KBM-7 (cell line): ENCODE measurements at regions not wholly inside any gene's neighbourhood (a gene's known extent, or its start where the extent isn't known, plus 50 kb on each side); places are given as distances from the start of the nearest gene placed in this dataset.
"Not testable (repeated sequence)": the region's sequence is repeated elsewhere in the genome, so short reads cannot be mapped to it uniquely, and the experiment has no call there.

ENCODE experiments used
- DNase-seq: peaks from one replicate; pipeline ENCODE4 v3.0.0-alpha.2; 2015
- in situ Hi-C: fragments of 300-500 bp; cut with MboI; formaldehyde crosslinking; loops from 2 replicates; pipeline ENCODE4 v1.14.3; 2020; ENCODE audit warnings: low sequenced_read_pairs, low pct_unique_long_range_greater_than_20kb, mixed read lengths

DNA sequence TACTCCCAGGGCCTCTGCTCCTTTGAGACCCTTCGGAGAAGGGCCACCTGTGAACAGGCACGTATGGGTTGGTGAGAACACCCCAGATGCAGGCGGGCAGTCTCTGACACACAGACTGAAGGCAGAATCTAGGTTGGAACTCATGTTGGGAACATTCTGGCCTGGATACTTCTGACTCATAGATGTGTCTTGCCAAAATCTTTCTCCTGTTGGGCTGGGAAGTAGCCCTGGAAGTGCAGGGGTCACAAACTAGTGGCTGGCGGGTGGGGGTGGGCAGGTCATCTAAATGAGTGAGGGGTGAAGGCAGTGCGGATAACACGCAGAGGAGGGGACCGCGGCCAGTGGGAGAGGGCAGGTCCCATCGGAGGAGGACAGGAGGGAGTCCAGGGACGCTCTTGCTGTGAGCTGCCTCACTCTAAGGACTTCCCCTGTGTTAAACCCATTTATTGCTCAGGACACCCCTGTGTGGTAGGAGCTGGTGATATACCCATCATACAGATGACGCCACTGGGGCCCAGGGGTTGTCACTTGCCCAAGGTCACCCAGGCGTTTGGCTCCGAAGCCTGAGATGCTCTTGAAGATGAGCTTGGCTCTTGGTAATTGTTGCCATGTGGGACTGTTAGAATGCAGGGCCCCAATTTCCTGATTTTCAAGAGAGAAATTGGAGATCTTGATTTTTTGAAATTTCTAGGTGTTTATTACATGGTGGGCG, 181.0 kb downstream of the PTPRU start:
- DNase-seq: no peak
- in situ Hi-C loops: no loop called here

DNA sequence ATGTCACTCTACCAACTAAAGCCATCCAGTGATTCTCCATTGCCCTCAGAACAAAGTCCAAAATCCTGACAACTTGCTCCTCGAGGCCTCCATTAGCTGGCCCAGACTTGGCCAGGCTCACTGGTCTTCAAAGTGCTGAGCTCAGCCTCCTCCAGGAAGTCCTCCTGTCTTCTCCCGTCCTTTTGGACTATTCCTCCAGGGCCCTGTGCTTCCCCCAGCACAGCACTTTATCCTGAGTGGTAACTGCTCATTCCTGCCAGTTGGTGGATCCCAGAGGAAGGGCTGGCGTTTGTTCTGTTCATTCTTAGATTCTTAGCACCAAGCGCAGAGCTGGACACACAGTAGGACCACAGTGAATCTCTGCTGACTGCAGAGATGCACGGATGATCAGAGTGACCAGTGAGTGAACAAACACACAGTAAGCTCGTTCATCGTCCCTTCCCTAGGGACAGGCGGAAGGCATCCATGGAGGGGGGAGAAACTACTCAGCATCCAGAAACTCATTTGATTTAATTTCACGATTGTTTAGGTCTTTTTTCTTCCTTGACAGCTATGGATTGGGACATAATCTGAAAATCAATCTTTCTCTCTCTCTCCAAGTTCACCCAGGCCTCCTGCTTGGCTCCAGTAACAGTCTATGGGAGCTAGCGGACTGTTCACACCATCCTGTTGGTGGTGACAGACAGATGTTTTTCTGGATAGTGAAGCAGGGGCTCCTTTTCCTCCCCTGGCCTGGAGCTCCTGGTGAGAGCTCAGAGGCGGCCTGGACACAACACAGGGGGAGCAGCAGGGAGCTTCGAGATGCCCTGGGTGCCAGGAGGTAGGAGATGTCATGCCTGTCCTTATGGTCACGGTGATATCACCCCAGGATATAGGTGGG, 180.2 kb downstream of the PTPRU start:
- no peak for DNase-seq
- in situ Hi-C loops: no loop called here

DNA sequence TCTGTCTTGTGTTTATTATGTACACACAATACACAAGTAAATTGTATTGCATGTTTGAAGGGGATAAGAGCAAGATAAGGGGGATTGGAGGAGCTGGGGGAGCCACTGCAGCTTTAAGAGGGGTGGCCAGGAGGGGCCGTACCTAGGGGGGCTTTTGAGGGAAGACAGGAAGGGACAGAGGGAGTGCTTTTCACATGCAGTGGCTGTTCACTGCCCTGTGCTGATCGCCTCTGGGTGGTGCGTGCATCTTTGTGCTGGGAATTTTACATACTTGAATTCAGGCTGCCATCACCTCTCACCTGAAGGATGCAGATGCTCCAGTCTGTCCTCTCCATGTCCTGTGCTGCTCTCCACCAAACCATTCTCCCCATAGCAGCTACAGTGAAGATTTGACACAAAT, 179.5 kb downstream of the PTPRU start:
- in situ Hi-C loops: no loop called here
- DNase-seq: no peak

DNA sequence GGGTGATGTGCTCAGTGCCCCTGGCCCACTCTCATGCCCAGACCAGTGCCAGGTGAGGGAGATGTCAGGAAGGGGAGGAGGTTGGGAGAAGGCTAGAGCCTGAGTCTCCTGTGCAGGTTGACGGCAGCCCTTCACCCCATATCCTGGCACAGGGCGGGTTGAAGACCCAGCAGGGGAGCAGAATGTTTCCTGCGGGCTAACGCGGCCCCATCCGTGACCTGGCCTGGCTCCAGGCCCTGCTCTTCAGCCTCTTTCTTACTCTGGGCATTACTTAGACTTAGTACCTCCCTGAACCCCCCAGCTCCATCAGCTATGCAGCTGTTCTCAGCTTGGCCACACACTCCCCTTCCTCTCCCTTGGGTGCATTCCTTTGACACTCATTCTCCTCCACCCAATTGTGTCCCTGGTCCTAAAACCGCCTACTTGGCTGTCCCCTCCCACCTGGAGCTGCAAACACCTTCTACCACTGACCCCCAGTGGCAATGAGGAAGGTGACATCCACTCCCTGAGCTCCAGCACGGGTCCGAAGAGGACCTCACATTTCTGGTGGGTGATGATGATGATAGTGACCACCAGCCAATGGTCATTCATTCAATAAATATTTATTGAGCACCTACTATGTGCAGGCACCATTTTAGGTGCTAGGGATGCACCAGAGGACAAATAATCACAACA, 179.0 kb downstream of the PTPRU start:
- peak; percentile 2 for DNase-seq
- in situ Hi-C loops: no loop called here

DNA sequence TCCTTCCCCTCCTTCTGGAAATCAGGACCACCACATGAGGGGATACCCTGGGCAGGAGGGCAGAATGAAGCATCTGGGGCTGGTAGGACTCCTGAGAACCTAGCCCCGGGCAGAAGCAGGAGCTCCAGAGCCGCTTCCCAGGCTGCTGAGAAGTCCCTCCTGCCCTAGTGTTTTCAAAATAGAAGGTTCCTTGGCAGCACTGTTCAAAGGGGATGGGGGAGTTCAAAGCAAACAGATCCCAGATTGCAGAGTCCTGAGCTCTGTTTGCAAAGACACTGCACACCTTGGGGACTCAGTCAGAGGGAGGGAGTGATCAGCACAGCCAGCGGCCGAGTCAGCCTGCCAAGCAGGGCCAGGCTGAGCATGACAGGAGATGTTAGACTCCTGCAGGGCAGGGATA, 177.8 kb downstream of the PTPRU start:
- in situ Hi-C loops: no loop called here
- DNase-seq: no peak

DNA sequence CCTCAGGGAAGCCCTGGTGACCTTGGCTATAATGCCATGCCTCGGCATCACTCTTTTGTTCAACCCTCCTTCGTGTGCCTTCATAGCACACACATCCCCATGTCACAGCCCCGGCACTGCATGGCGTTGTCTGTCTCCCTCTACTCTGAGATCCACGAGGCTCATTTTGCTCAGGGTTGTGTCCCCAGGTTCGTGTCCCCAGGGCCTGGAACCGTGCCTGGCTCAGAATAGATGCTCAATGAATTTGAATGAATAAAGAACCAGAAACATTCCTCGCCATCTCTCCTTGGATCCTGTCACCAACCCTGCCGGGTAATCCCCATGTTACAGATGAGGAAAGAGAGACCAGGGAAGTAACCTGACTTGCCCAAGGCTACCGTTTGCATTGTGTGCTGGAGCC, 177.3 kb downstream of the PTPRU start:
- no peak for DNase-seq
- in situ Hi-C loops: no loop called here

DNA sequence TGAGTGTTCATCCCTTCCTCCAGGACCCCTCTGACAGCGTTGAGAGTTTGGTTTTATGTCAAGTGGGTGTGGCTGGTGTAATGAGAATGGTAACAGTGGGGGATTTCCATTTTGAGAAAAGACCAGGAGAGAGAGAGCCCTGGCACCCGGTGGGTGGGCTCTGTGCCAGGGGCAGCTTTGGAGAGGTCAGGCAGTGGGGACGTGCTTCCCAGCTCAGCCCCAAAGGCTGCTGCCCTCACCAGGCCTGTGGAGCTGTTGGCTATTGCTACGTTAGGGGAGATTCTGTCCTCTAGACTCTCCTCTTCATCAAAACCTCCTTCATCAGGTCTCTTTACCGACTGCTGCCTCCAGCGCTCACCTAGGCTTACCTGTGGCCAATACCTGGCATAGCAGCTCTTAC, 176.3 kb downstream of the PTPRU start:
- in situ Hi-C loops: no loop called here
- DNase-seq: no peak

DNA sequence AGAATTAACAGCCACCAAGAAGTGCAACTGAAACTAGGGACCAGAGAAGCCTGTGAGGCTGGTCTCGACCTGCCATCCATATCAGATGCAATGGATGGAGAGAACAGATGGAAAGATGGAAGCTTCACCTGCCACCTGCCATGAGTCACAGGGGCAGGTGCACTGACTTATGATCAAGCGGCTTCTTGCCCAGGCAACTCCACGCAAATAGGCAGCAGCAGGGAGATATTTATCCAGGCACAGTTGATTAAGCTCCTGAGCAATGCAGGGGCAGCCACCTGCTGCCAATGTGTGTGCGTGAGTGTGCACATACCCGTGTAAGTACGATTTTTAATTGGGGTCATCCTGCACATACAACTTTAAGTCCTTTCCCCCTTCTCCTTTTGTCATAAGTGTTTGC, 174.2 kb downstream of the PTPRU start:
- in situ Hi-C loops: no loop called here
- DNase-seq: no peak

DNA sequence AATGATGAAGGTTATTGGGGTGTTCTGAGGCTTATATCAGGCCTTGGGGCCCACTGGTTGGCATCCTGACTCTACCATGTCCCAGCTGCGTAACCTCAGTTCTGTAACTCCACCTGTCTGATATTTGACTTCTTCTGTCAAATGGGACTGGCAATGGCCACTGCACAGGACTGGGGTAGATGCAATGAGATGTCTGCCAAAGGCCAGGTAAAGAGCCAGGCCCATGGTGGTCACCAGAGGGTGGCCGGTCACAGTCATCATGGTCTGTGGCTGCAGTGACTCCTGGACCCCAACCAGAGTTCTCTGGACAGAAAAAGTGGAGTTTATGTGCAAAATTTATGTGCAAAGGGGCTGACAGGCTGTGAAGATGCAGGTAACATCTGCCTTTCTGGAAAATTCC, 173.3 kb downstream of the PTPRU start:
- DNase-seq: no peak
- in situ Hi-C loops: no loop called here

DNA sequence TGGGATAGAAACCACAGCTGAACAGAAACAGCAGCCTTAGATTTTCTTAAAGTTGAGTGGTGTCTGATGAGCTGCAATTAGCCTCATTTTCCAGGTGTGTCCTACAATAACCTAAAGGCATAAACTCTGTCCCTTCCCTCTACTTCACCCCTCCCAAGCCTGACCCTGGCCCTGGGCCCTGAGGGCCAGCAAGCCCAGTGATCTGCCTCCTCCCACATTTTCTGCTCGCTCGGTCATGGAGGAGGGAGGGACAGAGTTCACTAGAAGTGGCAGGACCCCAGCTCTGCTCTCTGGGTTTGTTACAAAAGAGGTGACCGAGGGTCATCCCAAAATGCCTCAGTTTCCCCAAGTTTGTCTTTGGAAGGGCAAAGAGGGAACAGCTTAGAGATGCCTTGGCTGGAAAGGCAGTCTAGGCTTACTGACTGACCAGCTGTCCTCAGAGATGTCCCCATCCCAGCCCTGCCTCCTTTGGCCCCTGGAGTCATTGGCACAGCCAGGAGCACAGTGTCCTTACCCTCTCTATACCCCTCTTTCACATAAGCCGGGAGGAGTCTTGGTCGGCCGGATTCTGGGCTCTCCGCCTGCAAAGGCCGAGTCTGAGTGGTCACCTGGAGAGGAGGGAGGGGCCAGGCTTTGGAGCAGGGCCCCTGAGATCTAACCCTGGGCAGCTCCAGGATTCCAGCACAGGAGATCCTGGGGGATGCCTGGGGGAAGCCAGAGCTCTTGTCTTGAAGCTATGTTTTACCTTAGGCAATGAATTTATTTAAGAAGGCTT, 172.7 kb downstream of the PTPRU start:
- in situ Hi-C loops: no loop called here
- no peak for DNase-seq

DNA sequence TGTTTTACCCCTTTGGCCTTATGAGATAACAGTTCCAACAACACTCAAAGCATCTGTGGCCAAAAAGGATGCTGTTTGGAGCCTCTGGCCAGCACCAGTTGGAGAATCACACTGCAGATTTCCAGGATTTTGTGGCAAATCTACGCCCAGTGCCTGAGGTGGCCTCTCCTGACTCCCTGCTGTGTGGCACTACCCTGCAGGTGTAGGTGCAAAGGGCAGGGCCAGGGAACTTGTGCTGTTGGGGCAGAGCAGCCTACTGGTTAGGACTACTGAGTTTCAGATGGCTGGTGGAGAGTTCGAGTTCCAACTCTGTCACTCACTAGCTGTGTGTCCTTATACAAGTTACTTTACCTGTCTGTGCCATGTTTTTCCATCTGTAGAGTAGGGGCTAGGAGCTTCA, 170.5 kb downstream of the PTPRU start:
- in situ Hi-C loops: no loop called here
- no peak for DNase-seq

DNA sequence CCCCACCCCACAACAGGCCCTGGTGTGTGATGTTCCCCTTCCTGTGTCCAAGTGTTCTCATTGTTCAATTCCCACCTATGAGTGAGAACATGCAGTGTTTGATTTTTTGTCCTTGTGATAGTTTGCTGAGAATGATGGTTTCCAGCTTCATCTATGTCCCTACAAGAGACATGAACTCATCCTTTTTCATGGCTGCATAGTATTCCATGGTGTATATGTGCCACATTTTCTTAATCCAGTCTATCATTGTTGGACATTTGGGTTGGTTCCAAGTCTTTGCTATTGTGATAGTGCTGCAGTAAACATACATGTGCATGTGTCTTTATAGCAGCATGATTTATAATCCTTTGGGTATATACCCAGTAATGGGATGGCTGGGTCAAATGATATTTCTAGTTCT, 163.9 kb downstream of the PTPRU start:
- DNase-seq, in situ Hi-C loops: not testable (repeated sequence)

DNA sequence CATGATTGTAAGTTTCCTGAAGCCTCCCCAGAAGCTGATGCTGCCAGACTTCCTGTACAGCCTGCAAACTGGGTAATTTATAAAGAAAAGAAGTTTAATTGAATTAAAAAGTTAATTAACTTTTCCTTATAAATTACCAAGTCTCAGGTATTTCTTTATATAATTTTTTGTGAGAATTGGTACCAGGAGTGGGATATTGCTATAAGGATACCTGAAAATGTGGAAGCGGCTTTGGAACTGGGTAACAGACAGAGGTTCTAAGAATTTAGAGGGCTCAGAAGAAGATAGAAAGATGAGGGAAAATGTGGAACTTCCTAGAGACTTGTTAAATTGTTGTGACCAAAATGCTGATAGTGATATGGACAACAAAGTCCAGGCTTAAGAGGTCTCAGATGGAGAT, 163.1 kb downstream of the PTPRU start:
- in situ Hi-C loops: no loop called here
- no peak for DNase-seq

DNA sequence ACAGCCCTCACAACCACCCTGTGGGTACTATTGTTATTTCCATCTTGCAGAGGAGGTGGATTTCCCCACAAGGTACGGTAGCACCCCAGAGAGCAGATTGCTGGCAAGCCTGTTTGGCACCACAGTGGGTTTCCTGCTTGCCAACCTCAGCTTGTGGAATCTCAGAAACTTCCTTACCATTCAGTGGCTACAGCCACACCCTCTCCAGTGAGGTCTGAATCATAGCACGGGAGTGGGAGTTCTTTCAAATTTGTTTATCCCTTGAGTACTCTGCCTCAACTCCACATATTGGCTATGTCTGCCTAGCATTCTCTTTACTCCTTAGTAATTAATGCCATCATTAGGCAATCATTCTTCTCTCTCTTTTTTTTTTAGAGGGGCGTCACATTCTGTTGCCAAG, 162.1 kb downstream of the PTPRU start:
- no peak for DNase-seq
- in situ Hi-C loops: no loop called here

DNA sequence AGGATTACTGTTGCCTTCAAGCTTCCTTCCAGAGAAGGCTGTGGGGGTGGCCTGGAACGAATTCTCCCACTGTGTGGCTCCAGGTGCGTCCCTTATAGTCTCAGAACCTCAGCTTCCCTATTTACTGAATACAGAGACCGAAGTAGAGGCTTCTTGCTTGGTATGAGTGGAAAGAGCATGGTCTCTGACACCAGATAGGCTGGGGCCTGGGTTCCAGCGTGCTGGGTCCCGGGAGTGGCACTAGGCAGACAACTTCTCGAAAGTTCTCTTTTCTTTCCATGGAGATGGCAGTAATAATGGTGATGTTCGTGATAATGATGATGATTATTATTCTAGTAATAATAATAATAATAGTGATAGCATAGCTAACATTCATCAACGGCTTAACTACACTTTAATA, 161.7 kb downstream of the PTPRU start:
- in situ Hi-C loops: no loop called here
- DNase-seq: no peak

DNA sequence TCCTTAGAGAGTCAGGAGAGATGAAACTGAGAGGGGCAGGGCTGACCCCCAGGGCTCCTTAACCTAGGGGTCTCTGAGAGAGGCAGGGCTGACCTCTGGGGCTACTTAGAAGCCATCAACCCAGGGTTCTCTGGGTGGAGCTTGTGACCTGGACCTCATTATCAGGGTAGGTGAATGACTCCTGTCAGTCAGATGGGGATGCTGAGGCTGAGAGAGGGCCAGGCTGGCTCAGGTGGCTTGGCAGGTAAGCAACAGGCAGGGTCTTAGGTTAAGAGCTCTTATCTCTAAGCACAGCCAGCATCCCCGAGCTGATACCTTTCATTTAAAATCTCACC, 160.9 kb downstream of the PTPRU start:
- DNase-seq: no peak
- in situ Hi-C loops: no loop called here

DNA sequence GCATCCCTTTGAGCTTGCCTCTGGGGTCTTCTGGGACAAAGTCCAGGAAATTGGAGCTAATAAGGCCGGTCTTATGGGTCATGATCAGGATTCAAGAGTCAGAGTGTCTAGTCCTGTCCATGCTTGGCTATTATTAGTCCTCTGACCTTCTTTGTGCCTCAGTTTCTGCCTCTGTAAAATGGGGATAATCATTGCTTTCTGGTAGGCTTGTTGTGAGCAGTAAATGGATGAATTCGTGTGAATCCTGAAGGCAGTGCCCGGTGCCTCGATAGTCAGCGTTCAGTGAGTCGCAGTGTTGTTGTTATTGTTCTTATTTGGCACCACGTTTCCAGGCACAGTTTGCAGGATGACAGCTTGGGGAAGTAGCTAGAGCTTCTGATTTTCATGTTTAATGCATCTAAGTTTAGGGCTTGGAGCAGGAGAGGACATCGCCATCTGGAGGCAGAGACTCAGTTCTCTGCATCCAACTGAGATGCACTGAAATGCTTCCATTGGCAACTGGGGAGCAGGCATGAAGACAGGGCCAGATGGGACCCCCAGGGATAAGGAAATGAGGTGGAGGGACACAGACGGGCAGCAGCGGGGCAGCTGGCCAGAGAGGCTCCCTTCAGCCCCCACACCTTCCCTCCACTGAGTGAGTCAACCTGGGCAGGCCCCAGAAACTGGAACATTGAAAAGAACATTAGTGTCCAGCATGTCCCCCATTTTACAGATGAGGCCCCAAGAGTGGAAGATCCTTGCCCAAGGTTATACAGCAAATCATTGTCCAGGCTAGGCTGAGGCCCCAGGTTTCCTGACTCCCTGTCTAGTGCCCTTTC, 160.3 kb downstream of the PTPRU start:
- in situ Hi-C loops: no loop called here
- DNase-seq: no peak

DNA sequence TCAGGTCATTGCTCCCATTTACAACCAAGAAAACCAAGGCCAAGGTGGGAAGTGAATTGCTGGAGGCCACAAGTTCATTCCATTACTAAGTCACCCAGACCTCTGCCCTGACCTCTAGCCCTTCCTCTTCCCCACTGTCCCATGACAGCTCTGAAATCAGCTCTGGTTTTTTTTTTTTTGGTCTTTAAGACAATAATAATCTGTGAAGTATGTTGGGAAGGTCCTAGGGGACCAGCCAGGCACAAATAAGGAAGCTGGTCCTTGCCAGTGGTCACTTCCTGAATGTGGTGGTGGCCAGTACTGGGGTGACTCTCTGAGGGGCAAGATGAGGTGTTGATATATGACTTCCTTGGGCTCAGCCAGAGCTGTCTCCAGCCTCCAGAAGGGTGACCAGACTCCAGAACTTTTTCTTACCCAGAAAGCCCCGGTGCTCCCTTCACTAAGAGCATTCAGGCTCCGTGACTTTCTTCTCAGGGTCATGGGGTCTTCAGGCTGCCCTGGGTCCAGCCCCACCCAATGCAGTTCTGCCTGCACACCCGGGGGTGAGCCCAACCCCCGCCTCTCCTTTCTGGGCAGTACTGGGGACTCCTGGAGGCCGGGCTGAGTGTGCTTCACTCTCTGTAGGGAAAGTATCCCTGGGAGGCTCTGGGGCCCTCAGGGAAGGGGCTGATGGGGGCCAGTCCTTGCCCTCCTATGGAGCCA, 159.6 kb downstream of the PTPRU start:
- in situ Hi-C loops: no loop called here
- no peak for DNase-seq
